ENCODE measurements at regions not wholly inside any gene's neighbourhood (a gene's known extent, or its start where the extent isn't known, plus 50 kb on each side); places are given as distances from the start of the nearest gene placed in this dataset.
"Not testable (repeated sequence)": the region's sequence is repeated elsewhere in the genome, so short reads cannot be mapped to it uniquely, and the experiment has no call there.

DNA sequence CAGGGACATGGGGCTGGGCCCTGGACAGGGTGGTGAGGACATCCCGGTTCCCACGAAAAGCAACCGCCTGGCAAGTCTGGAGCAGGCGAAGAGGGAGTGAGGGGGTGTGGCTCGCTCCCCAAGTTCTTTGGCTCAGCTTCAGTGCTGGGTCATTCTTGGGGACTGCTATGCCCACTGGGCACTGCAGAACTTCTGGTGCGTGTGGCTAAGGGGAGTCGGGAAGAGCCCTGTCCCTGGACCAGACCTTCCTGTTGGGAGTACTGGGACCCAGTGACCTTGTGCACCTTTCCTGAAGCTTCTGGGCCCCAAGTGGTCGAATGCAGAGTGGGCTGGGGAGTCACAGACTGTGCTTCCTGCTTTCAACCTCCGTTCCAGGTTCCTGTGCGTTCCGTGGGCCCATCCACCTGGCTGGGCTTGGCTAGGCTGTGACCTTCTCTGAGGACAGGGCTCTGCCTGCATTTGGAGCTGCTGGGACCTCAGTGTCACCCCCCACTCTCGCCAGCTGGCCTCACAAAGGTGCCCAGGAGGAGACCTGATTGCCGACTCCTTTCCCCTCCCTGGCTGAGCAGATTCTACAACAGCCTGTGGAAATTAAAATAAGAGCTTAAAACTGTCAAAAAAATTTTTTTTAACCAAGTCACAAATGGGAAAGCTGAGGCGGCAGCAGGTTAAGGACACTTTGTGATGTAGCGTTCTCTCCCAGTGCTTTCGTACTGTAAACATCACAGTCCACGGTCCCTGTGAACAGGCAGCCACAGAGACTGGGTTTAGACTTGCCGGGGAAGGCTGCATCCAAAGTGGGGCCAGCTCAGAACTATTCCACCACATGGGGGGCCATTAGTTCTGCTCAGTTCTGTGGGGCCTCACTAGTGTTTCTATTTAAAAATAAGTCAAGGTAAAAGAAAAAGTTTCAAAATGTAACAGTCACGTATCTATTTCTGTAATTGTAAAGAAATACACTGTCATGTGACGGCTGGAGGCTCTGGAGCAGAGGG lies 63.8 kb upstream of the WNT7B start:
- DNase-seq: no peak

DNA sequence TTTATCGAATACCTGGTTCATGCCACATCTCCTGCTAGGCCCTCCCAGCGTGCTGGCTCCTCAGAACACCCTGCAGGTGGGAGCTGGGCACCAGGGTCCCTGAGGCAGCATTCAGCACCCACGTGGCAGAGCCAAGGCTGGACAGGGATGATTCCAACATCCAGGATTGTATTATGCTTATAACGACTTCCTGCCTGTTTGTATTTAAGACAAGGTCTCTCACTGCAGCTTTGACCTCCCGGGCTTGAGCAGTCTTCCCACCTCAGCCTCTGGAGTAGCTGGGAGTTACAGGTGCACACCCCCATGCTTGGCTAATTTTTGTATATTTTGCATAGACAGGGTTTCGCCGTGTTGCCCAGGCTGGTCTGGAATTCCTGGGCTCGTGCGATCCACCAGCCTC lies 64.7 kb upstream of the WNT7B start:
- DNase-seq: no peak

DNA sequence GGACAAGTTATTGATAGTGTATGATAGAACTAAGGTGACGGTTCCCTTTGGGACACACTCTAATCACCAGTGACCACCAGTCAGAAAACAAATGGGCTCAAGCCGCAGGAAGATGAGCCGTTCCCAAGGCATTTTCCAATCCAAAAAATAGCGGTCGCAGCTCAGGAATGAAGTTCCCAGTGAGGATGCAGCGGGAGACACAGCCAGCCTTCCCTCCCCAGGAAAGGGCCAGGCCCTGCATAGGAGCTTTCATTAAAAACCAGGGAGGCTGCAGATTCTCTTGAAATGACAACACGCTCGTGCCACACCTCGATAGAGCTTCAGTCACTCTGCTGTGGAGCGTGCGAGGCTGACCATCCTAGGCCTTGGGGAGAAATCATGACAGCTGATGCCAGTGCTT lies 65.8 kb upstream of the WNT7B start:
- DNase-seq: no peak

DNA sequence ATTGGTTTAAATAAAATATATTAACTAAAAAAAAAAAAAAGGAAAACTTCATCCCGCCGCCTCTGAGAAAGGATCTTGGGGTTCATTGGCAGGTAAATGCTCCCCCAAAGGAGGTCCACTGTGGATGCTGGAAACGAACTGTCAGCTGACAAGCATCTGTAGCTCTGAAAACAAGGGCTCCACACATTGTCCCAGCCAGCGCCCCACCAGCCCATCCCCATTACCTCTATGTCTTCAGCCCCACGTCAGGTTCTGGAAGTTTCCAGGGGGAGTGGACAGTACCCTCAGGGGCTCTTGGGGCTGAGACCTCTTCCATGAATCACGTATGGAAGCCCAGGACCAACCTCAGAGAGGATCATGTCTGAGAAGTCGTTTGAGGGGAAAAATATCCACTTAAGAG lies 66.4 kb upstream of the WNT7B start:
- no peak for DNase-seq

DNA sequence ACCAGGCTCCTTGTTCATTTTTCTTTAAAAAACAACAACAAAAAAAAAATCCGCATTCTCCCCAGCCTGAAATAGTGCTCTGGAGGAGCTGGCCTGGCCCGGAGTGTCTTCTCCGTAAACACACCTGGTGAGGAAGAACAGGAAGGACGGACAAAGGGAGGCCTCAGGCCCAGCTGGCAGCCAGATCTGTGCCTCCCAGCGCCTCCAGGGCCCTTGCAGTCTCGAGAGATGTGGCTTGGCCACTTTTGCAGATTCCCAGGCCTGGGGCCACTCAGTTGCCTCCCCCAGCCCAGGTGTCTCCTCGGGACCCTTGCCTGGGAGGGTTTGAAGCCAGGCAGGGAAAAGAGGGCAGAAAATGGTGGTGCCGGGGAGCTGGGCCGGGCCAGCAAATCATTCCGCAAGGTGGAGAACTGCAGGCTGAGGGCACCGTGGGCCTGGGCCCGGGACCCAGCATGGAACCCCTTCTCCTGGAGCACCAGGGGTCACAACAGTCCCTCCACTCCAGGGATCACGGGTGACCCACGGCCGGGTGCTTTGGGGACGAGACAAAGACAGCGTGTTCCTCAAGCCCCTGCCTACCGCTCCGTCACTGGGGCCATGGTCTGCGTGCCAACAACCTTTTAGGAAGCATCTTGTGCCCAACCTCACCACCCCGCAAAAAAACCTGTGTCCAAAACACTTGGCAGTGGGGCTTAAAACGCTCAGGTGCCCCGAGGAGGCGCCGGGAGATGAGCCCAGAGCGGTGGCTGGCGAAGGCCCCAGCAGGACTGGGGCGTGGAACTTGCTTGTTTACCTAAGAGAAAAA lies 67.1 kb upstream of the WNT7B start:
- no peak for DNase-seq

DNA sequence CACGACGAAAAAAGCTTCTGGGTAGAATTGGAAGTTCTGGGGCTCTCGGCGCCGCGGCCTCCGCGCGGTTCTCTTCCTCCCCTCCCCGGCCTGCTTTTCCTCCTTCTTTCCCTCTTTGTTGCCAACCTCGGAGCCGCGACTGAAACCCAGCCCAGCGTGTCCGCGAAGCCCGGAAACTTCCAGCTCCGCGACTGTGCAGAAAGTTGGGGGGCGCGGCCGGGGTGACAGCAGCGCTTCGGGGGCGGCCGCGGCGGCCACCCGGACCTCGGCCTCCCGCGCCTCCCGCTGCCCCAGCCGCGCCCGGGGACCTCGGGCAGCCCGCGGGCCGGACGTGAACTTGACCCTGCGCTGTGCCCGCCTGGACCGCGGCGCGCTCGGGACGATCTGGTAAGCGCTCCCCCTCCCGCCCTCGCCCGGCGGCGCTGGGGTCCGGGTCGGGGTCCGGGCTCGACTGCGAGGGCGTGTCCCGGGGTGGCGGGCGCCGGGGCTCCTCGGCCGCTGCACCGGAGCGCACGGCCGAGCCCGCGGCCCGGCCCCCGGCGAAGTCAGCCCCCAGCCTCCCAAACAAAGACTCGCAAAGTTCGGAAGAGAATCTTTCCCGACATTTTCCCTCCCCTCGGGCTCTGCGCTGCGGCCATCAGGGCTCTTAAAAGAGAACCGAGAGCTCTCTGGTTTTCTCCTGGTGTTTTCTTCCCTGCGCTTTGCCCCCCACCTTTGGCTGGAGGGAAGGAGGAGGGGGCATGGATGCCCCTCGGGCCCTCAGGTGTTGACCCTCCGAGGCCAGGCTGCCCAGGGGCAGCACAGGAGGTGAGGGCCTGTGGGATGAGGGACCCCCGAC lies 67.9 kb upstream of the WNT7B start:
- DNase-seq: no peak

DNA sequence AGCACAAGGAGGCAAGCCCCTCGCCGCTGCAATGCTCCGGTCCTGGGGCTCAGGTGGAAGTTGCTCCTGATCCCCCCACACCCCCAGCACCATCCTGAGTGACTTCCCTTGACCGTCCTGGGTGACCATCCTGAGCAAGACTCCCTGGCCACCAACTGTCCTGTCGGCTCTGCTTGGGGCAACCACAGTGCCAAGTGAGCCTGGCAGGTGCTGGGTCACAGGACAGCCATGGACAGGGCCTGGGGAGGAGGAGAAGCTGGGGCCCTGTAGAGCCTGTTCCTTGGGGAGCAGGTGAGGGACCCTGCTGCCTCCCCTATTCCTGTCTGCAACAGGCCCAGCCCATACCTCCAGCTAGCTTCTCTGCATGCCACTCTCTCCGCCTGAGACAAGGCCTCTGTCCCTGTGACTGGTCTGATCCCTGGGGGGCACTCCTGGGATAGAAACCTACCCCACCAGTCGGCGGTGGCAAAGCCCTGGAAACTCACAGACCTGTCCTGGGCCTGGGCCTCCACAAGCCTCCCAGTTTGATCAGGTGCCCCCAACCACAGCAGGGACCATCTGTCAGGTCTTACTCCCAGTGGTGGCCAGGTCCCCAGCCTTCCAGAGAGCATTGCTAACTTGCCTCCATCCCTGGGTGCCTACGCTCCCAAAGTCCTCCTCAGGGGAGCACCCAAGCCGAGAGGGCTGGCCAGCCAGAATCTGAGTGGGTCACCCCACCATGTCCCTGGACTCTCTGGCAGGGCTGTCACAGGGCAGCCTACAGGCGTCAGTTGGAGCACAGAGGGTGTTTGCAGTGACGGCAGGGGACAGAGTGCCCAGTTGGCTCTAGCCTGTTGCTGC lies 68.7 kb upstream of the WNT7B start:
- no peak for DNase-seq

DNA sequence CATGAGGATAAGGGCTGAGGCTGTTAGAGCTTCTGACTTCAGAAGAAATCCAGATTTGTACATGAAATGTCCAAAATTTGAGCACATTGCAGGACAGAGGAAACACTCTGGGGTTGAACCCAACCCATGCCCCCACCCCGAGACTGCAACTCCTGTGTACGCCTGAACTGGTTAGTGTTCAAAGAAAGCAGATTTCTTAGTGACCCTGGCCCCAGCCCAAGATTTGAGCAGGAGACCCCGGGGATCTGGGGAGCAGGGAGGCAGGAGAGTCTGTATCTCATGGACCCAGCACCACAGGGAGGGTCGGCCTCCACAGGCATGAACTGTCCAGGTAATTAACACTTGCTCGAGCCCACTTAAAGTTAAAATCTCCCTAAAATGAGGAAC lies 69.3 kb upstream of the WNT7B start:
- DNase-seq: no peak

DNA sequence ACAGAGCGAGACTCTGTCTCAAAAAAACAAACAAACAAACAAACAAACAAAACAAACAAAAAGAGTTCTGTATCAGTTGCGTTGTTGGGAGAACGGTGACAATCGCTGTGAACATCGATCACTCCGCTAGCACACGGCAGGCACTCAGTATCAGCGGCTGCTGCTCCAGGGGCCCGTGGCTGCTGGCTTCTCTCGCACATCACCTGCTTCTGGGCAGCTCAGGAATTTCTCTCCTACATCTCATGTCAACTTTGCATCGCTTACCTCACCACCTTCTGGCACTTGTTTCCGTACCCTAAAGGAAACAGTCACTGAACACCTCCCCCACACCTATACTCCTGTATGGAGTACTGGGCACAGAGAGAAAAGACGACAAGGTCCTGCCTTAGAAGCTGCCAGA lies 70.3 kb upstream of the WNT7B start:
- DNase-seq: no peak

DNA sequence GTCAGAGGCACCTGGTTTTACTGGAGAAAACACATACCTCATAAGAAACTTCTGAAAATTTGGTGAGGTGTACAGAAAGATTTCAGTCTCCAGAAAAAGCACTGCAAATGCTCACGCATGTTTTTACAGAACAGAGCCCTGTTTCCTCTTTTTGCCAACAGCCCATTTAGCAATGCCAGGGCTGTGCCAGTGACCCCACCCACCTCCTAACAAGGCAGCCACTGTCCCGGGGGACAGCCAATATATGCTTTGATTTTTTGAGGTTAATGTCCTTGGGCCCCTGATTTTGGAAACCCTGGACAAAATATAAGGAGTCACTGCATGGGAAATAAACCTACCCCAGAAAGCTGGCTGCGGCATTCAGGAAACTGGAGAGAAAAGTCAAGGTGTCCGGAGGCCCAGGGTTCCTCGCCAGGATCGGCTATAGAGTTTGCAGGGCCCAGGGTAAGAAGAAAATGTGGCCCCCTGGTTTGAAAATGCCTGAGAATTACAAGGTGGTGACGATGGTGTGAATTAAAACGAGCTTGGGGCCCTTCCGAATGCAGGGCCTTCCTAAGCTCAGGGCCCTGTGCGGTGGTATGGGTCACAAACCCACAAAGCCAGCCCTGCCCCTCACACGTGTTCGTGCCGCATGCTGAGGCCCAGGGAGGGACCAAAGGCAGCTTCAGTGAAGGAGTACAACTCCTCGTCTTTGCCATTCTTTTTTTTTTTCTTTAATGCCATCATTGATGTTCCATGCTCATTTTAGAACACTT lies 71.1 kb upstream of the WNT7B start:
- no peak for DNase-seq

DNA sequence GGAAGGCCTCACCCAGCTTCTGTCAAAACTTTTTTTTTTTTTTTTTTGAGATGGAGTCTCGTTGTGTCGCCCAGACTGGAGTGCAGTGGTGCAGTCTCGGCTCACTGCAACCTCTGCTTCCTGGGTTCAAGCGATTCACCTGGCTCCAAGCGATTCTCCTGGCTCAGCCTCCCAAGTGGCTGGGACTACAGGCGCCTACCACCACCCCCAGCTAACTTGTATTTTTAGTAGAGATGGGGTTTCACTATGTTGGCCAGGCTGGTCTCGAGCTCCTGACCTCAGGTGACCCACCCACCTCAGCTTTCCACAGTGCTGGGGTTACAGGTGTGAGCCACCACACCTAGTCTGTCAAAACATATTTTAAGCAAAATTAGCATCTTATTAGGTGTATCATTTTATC lies 71.7 kb upstream of the WNT7B start:
- not testable (repeated sequence) for DNase-seq

DNA sequence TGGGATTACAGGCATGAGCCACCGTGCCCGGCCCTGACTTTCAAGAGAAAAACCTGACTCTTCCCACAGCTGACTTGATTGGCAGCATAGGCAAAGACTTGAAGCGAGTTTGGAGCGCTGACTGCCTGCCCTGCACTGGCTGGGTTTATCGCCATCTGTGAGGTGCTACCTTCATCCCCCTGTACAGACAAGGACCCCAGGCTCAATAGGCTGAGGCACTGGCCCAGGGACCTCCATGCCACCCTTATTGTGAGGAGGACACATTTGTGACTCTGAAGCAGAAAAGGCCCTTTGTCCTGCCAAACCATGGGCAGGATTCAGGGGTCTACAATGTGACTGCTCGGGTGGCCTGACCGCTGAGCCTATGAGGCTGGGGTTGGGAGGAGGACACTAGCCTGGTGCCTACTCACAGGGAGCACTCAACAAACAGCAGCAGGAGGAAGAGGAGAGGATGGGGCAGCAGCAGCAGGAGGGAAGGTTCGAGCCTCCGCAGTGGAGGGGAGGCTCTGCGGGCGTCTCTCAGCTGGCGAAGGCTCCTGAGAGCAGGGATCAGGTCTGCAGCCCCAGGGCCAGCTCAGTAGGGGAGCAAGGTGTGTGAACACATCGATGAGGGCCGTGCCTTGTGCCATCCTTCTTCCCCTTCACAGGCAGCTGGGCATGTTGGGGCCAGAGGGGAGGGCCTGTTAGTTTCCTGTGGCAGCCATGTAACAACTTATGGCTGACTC lies 72.9 kb upstream of the WNT7B start:
- no peak for DNase-seq

DNA sequence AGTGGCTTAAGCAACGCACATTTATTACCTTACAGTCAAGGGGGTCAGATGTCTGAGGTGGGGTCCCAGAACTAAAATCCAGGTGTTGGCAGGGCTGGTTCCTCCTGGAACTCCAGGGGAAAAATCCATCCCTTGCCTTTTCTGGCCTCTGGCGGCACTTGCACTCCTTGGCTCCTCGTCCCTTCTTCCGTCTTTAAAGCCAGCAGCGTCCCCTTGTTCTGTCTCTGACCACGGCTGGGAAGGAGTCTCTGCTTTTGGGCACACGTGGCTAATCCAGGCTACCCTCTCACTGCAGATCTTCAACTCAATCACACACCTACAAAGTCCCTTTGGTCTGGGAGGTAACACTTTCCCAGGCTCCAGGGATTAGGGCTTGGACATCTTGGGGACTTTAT lies 73.5 kb upstream of the WNT7B start:
- DNase-seq: no peak

DNA sequence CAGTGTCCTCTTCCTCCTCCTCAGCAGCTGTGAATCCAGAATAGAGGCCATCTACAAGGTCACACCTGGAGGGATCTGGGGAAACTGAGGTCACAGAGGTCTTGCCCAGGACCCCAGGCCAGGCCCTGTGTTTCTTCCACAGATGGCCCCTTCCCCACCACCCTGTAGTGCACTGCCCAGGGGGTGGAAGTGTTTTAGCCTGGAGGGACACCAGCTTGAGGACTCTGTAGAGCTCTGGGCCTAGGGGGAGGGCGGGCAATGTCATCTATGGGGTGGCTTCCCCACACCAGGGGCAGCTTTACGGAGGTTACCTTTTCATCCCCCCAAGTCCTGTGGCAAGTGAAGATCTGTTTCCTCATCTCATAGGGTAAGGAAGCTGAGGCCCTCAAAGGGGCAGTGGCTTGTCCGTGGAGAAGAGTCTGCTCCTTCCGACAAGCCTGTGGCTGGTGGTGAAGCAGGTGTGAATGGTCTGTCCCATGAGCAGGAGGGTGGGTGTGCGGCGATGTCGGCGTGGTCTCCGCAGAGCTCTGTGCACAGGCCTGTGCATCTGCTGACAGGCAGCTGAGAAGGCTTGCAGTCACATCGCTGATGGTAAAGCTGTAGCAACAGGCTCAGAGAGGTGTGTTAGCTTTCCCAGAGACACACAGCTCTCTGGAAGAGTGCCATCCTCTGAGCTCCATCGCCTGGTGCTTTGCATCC lies 74.1 kb upstream of the WNT7B start:
- DNase-seq: no peak

DNA sequence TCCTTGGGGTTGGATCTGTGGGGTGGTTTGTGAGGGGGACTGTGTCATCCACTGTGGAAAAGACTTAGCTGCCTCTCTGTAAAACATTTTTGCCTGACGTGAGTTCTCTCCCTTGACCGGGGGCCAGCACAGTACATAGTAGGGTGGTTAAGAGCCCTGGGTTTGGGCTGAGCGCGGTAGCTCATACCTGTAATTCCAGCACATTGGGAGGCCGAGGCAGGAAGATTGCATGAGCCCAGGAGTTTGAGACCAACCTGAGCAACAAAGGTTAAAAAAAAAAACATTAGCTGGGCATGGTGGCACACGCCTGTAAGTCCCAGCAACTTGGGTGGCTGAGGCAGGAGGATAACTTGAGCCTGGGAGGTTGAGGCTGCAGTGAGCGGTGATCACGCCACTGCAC lies 74.7 kb upstream of the WNT7B start:
- DNase-seq: no peak

DNA sequence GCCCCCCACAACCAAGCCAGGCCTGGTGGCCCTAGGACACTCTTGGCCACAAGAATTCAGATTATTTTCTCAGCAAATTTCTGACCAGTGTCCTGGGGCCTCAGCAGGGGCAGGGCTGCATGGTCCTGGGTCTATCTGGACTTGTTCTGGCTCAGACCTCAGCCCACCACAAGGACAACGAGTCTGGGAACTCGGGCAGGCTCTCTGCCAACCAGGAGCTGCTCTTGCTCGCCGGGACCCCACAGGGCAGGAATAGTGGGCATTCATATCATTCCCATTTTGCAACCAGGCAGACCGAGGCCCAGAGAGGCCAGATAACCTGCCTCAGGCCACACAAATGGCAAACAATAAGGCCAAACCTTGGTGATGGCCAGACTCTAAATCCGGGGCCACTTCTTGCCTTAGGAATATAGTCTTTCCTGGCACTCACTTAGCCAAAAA lies 75.4 kb upstream of the WNT7B start:
- no peak for DNase-seq

DNA sequence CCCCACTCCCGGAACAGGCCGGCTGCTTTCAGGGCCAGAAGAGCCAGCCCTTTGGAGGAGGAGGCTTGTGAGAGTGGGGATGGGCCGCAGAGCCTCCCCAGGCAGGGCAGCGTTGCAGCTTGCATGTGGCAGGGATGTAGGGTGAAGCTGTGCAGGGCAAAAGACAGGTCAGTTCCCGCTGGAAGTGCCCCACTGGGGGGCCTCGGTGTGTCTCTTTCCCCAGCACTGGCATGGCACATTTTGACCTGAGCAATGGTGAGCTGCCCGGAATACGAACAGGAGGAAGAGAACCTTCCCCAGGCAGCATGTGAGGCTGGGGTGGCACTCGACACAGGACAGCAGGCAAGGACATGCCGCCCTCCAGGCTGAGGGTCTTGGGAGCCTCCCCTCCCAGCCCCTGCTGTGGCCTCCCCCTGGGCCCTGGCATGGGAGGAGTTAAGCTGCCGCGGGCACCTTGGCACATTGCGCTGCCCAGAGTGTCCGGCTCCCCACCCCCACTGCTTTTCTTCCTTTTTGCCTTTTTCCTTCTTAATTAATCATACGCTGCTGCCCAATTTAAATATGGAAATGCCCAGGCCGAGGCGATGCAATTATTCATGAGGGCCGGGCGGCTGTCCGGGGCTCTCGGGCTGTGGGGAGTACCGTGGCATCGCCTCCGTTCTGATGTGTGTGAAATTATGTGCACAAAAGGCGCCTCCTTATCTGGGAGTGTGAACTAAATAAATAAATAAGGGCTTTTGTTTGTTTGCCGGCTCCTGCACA lies 76.0 kb upstream of the WNT7B start:
- no peak for DNase-seq

DNA sequence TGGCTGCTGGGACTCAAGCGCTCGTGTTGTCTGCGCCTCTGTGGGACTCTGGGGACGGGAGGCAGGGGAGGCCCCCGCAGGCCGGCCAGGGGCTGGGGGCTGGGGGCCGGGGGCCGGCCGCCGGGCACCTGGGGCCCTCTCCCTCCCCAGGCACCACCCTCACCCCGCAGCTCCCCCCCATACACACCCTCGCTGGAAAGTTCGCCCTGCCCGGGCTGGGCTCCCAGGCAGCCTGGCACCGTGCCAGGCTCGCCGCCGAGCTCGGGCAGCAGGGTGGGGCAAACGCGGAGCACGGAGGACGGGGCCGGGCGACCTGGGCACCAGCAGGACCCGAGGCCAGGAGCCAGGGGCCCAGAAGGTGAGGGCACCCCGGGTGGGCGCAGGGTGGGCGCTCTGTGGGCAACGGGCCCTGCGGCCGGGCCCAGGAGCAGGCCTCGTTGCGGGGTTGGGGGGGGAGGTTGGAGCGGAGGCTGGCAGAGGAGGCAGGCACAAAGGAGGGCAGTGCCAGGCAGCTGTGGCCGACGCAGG lies 76.7 kb upstream of the WNT7B start:
- no peak for DNase-seq
